HCT116 (cell line): ENCODE measurements at regions not wholly inside any gene's neighbourhood (a gene's known extent, or its start where the extent isn't known, plus 50 kb on each side); places are given as distances from the start of the nearest gene placed in this dataset.

Experiments used
- ATAC-seq: fragments of 200-7000 bp; cut with Tn5 transposase; 2 replicates; pipeline ENCODE4 v1.9.1; 2020; ENCODE audit warnings: mild to moderate bottlenecking, moderate library complexity
- BruUV-seq: library from RNA; stranded (reverse); fragments of 400-500 nt; replicated peaks from 2 replicates; lab custom pipeline; 2021; lab: Mats Ljungman, UMichigan
- CTCF ChIA-PET: fragments of 300-600 bp; sonication (Branson Sonifier 250); formaldehyde crosslinking; loops from one replicate; lab custom pipeline; 2021; ENCODE audit warnings: antibody characterized with exemption; lab: Charles Lee
- POLR2A ChIA-PET: fragments of 300-600, 350-600 bp; sonication (Branson Sonifier 250); formaldehyde crosslinking; loops from one replicate; lab custom pipeline; 2021; ENCODE audit warnings: antibody characterized with exemption; lab: Charles Lee
- RAD21 ChIA-PET, 2 experiments: fragments of 300-600 bp; sonication (Branson Sonifier 250); formaldehyde crosslinking; loops; one replicate each; lab custom pipeline; 2023; ENCODE audit warnings: low total read pairs in 2 of 2; ENCODE audit not compliant: uncharacterized antibody in 2 of 2, unreplicated experiment in 2 of 2, low non-redundant PET in 1 of 2; lab: Charles Lee
- DNase-seq: peaks from one replicate; pipeline ENCODE4 v3.0.0-alpha.2; 2010; ENCODE audit warnings: low read depth, low spot score
- H2AFZ ChIP-seq: fragments of 200-600 bp; shearing (Covaris generic), sonication (generic); 2 replicates; pipeline ENCODE4 v1.6.1; 2017; ENCODE audit warnings: low read depth, mixed run types, mixed read lengths, antibody characterized with exemption, low read length; ENCODE audit not compliant: poor library complexity, severe bottlenecking
- H3K27ac ChIP-seq: 2 replicates; pipeline ENCODE4 v1.5.1; 2012; ENCODE audit warnings: low read depth, low read length
- H3K27me3 ChIP-seq: fragments of 200-600 bp; sonication (generic); 2 replicates; pipeline ENCODE4 v1.6.1; 2016; ENCODE audit warnings: mixed run types, low read length, mixed read lengths; ENCODE audit not compliant: insufficient read depth
- H3K36me3 ChIP-seq, 2 experiments: fragments of 200-500 bp in 1 of 2; fragments of 200-600 bp in 1 of 2; sonication (Bioruptor generic) in 1 of 2; sonication (generic) in 1 of 2; 2 replicates each; pipeline versions ENCODE4 v1.5.1 to v1.6.1; 2014 to 2016; ENCODE audit warnings: low read length in 2 of 2, inconsistent platforms in 1 of 2, mixed read lengths in 1 of 2, mixed run types in 1 of 2; ENCODE audit not compliant: insufficient read depth in 2 of 2, control insufficient read depth in 1 of 2
- H3K4me1 ChIP-seq, 2 experiments: fragments of 200-600 bp in 1 of 2; sonication (generic) in 1 of 2; 2 replicates each; pipeline versions ENCODE4 v1.5.1 to v1.6.1; 2012 to 2017; ENCODE audit warnings: low read length in 2 of 2, inconsistent platforms in 1 of 2, mild to moderate bottlenecking in 1 of 2, mixed read lengths in 1 of 2, mixed run types in 1 of 2, moderate library complexity in 1 of 2; ENCODE audit not compliant: insufficient read depth in 2 of 2, control insufficient read depth in 1 of 2
- H3K4me2 ChIP-seq: fragments of 200-600 bp; sonication (generic); 2 replicates; pipeline ENCODE4 v1.6.1; 2017; ENCODE audit warnings: mixed run types, low read length, mixed read lengths
- H3K4me3 ChIP-seq, 2 experiments: fragments of 200-600 bp in 1 of 2; sonication (generic) in 1 of 2; replicated peaks in 1 of 2; 2 replicates each; pipeline ENCODE4 v1.5.1; 2011 to 2016; ENCODE audit warnings: low read length in 2 of 2, control low read depth in 1 of 2, low read depth in 1 of 2, mild to moderate bottlenecking in 1 of 2, mixed read lengths in 1 of 2, mixed run types in 1 of 2
- H3K79me2 ChIP-seq: fragments of 200-600 bp; sonication (generic); 2 replicates; pipeline ENCODE4 v1.6.1; 2017; ENCODE audit warnings: mild to moderate bottlenecking, mixed run types, low read length, moderate library complexity, mixed read lengths; ENCODE audit not compliant: insufficient read depth
- H3K9ac ChIP-seq: fragments of 200-600 bp; sonication (generic); 2 replicates; pipeline ENCODE4 v1.6.1; 2016; ENCODE audit warnings: low read length, mixed read lengths
- H3K9me2 ChIP-seq: fragments of 200-600 bp; sonication (generic), shearing (Covaris generic); 2 replicates; pipeline ENCODE4 v1.6.1; 2017; ENCODE audit warnings: mixed run types, mild to moderate bottlenecking, moderate library complexity; ENCODE audit not compliant: insufficient read depth
- H3K9me3 ChIP-seq, 2 experiments: fragments of 200-500 bp in 1 of 2; fragments of 200-600 bp in 1 of 2; sonication (Bioruptor generic) in 1 of 2; sonication (generic) in 1 of 2; 2 replicates each; pipeline ENCODE4 v1.6.1; 2014 to 2017; ENCODE audit warnings: low read length in 2 of 2, mixed read lengths in 2 of 2, inconsistent platforms in 1 of 2, low read depth in 1 of 2, mild to moderate bottlenecking in 1 of 2, mixed run types in 1 of 2, moderate library complexity in 1 of 2; ENCODE audit not compliant: control insufficient read depth in 1 of 2, insufficient read depth in 1 of 2
- H4K20me1 ChIP-seq: fragments of 200-600 bp; sonication (generic), shearing (Covaris generic); 2 replicates; pipeline ENCODE4 v1.6.1; 2017; ENCODE audit warnings: mixed run types, mild to moderate bottlenecking, moderate library complexity; ENCODE audit not compliant: insufficient read depth
- CBX3 ChIP-seq: IDR thresholded peaks from 2 replicates; pipeline ENCODE4 v1.6.1; 2012; ENCODE audit warnings: low read depth
- CEBPB ChIP-seq: IDR thresholded peaks from 2 replicates; pipeline ENCODE4 v1.6.1; 2012; ENCODE audit warnings: low read depth
- ELF1 ChIP-seq: IDR thresholded peaks from 2 replicates; pipeline ENCODE4 v1.6.1; 2012; ENCODE audit warnings: low read depth, borderline replicate concordance
- EZH2 ChIP-seq: fragments of 200-600 bp; sonication (generic); IDR thresholded peaks from 2 replicates; pipeline ENCODE4 v1.6.1; 2017; ENCODE audit warnings: antibody characterized with exemption, mixed run types
- EZH2phosphoT487 ChIP-seq: fragments of 200-600 bp; IDR thresholded peaks from 2 replicates; pipeline ENCODE4 v1.6.1; 2018; ENCODE audit warnings: antibody characterized with exemption, borderline replicate concordance
- FOSL1 ChIP-seq: IDR thresholded peaks from 2 replicates; pipeline ENCODE4 v1.6.1; 2012; ENCODE audit warnings: low read depth
- JUND ChIP-seq: IDR thresholded peaks from 2 replicates; pipeline ENCODE4 v1.6.1; 2012
- POLR2A ChIP-seq: IDR thresholded peaks from 2 replicates; pipeline ENCODE4 v1.7.0; 2011; ENCODE audit warnings: borderline replicate concordance; ENCODE audit not compliant: insufficient read depth, insufficient read length; ENCODE audit errors: extremely low read depth
- POLR2AphosphoS5 ChIP-seq: IDR thresholded peaks from 2 replicates; pipeline ENCODE4 v1.6.1; 2011; ENCODE audit warnings: mild to moderate bottlenecking, low read depth, low read length, moderate library complexity
- RAD21 ChIP-seq: IDR thresholded peaks from 2 replicates; pipeline ENCODE4 v1.6.1; 2012; ENCODE audit warnings: low read depth, mild to moderate bottlenecking
- SIN3A ChIP-seq: IDR thresholded peaks from 2 replicates; pipeline ENCODE4 v1.6.1; 2012; ENCODE audit warnings: low read depth
- TCF7L2 ChIP-seq: IDR thresholded peaks from 2 replicates; pipeline ENCODE4 v1.7.0; 2011; ENCODE audit warnings: borderline replicate concordance, inconsistent platforms; ENCODE audit not compliant: insufficient read depth, insufficient read length; ENCODE audit errors: extremely low read depth
- YY1 ChIP-seq: IDR thresholded peaks from 2 replicates; pipeline ENCODE4 v1.6.1; 2011; ENCODE audit warnings: low read length, low read depth, moderate library complexity, mild to moderate bottlenecking; ENCODE audit not compliant: insufficient replicate concordance; ENCODE audit errors: extremely low read depth
- ZFX ChIP-seq: fragments of 450-650 bp; IDR thresholded peaks from 2 replicates; pipeline ENCODE4 v1.6.1; 2017
- ZNF274 ChIP-seq: fragments of 200-500 bp; sonication (Bioruptor generic); IDR thresholded peaks from 2 replicates; pipeline ENCODE4 v1.6.1; 2014; ENCODE audit warnings: mild to moderate bottlenecking, low read depth, low read length, inconsistent platforms
- intact Hi-C: fragments of 100-400 bp; cut with micrococcal nuclease; formaldehyde crosslinking; loops from 2 replicates; pipeline ENCODE4 v1.10.0; 2022
- TF ChIP-seq, protein P1 (sequence below): IDR thresholded peaks from 2 replicates; pipeline ENCODE4 v1.6.1; 2012
- TF ChIP-seq, protein P2 (sequence below): IDR thresholded peaks from 2 replicates; pipeline ENCODE4 v1.6.1; 2012
- TF ChIP-seq, protein P3 (sequence below), 3 experiments: fragments of 200-600 bp in 1 of 3; sonication (generic) in 1 of 3; IDR thresholded peaks in 2 of 3; conservative IDR thresholded peaks in 1 of 3; 2 replicates each; pipeline ENCODE4 v1.5.1; 2012 to 2017; ENCODE audit warnings: low read depth in 2 of 3, low read length in 2 of 3, antibody characterized with exemption in 1 of 3, borderline replicate concordance in 1 of 3, control low read depth in 1 of 3, mild to moderate bottlenecking in 1 of 3, mixed read lengths in 1 of 3, mixed run types in 1 of 3, moderate library complexity in 1 of 3; ENCODE audit not compliant: insufficient read depth in 1 of 3

DNA sequence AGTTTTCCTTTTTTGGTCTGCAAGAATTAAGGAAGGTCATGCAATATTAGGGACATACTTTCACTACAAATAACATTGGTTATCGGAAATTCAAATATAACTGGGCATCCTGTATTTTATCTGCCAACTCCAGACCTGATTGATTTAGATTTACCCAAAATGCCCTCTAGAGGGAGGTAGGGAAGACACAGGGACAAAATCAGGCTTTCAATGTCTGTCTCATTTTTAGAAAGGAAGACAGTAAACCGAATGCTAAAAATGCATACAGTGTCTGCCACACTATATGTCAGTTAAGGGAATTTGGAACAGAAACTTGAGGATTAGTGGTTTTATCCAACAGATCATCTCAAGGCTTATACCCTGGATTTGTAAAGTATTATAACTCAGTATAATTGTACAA lies 161.7 kb upstream of the SOX9 start:
- Histone ChIP-seq H3K9me2 (no peaks in the 10 kb centered on the region), H3K27me3 (no peaks in the 10 kb centered on the region), H3K4me3 (no peak overlapping the region), H3K9me3 (no peaks in the 10 kb centered on the region), H4K20me1 (no peaks in the 10 kb centered on the region), H3K79me2 (no peaks in the 10 kb centered on the region), H3K4me1 (no peaks in the 10 kb centered on the region), H2AFZ (no peak overlapping the region), H3K27ac (no peak overlapping the region), H3K9ac (no peak overlapping the region), H3K4me2 (no peak overlapping the region), H3K36me3 (no peaks in the 10 kb centered on the region)
- no TSS peak for BruUV-seq
- ChIA-PET CTCF (interaction anchor here (0.7 to 1.5 kb wide), 3 partner anchors 10 to 486 kb away, joined by 3 to 4 read pairs (median 3); no protein-coding TSS in a partner anchor), POLR2A (no interaction called here), RAD21 (no interaction called here)
- TF ChIP-seq POLR2A (no peak), FOSL1 (no peak), YY1 (no peak), ZNF274 (no peak), ZFX (no peak), RAD21 (peak; percentile 71), POLR2AphosphoS5 (no peak), CEBPB (no peak), EZH2phosphoT487 (no peak), SIN3A (no peak), TCF7L2 (no peak), ELF1 (no peak; the same call in 1 of the 2 replicates), JUND (0 out of 2 replicates have a peak, but pooled peaks have one; percentile 9), EZH2 (no peak), CBX3 (peak; percentile 59; the same call in 1 of the 2 replicates)
- TF ChIP-seq, protein P1, sequence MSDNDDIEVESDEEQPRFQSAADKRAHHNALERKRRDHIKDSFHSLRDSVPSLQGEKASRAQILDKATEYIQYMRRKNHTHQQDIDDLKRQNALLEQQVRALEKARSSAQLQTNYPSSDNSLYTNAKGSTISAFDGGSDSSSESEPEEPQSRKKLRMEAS, result no peak
- TF ChIP-seq, protein P2, sequence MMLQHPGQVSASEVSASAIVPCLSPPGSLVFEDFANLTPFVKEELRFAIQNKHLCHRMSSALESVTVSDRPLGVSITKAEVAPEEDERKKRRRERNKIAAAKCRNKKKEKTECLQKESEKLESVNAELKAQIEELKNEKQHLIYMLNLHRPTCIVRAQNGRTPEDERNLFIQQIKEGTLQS, result no peak
- TF ChIP-seq, protein P3, sequence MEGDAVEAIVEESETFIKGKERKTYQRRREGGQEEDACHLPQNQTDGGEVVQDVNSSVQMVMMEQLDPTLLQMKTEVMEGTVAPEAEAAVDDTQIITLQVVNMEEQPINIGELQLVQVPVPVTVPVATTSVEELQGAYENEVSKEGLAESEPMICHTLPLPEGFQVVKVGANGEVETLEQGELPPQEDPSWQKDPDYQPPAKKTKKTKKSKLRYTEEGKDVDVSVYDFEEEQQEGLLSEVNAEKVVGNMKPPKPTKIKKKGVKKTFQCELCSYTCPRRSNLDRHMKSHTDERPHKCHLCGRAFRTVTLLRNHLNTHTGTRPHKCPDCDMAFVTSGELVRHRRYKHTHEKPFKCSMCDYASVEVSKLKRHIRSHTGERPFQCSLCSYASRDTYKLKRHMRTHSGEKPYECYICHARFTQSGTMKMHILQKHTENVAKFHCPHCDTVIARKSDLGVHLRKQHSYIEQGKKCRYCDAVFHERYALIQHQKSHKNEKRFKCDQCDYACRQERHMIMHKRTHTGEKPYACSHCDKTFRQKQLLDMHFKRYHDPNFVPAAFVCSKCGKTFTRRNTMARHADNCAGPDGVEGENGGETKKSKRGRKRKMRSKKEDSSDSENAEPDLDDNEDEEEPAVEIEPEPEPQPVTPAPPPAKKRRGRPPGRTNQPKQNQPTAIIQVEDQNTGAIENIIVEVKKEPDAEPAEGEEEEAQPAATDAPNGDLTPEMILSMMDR (IDR thresholded peaks at IDR 0.05 in 2 of 3, conservative IDR thresholded peaks at IDR 0.05 in 1 of 3; ENCODE audit: borderline replicate concordance in 1 of 3, insufficient read depth in 1 of 3, low read depth in 2 of 3, low read length in 2 of 3), result peak; percentile 58 to 84 (median 77); a peak in 5 of 6 replicates
- ATAC-seq (peak; percentile 92), DNase-seq (peak; percentile 49)
- intact Hi-C loops, result loop anchor here (1.0 to 5.0 kb wide), 2 partner anchors 472 to 583 kb away; no protein-coding TSS in a partner anchor
